ENCODE measurements at regions not wholly inside any gene's neighbourhood (a gene's known extent, or its start where the extent isn't known, plus 50 kb on each side); places are given as distances from the start of the nearest gene placed in this dataset.
A peak's percentile ranks its signal among the peaks of the same experiment; 100 is the strongest.

DNA sequence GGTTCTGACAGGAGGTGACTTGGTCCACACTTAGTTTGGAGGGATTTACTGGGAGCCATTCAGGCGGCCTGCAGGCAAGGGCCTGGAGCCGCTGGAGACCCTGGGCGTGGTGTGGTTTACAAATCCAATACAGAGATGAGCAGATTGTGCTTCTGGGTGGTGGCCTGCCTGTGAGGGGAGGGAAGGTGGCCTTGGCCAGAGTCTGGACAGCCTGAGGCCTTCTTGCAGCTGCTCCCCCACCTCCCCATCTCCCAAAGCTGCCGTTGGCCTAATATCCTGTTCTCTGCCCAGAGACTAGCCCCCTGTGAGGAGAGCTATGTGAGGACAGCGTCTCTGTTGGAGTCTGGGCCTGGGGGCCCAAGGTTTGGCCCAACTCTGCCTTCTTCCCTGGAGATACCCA lies 163.9 kb upstream of the MAMLD1 start:
- 94 to 95% methylated on average over 5 of the region's 5 CpGs for WGBS, 2 donors
- Histone ChIP-seq H3K4me3 (no peak overlapping the region), H3K9me3 (no peaks in the 10 kb centered on the region), H3K36me3 (no peaks in the 10 kb centered on the region), H3K27me3 (no peaks in the 10 kb centered on the region), H3K27ac (no peak overlapping the region), H3K4me1 (no peaks in the 10 kb centered on the region)
- DNase-seq = no peak
- intact Hi-C loops (cut with DNase I) = no loop called here
- TF ChIP-seq CTCF (IDR thresholded peaks at IDR 0.05) (no peak), EP300 (IDR thresholded peaks at IDR 0.05) (no peak), POLR2A (IDR thresholded peaks at IDR 0.05) (no peak), POLR2AphosphoS5 (IDR thresholded peaks at IDR 0.05) (no peak)

DNA sequence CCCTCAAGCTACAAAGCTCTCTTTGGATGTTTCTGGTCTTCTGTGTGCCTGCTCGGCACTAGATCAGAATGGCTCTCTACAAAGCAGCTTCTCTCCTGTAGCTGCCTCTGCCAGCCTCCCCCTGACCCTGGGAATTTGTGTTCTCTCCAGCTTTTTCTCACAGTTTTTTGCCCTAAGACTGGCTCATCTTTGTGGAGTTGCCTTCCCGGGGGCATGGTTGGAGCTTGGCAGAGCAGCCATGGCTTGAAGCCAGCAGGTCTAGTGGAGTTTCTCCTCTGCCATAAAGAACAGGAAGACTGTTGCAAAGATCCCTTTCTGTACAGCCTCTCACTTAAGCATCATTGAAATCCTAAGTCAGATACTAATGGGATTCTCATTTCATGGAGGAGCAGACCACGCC lies 163.3 kb upstream of the MAMLD1 start:
- intact Hi-C loops (cut with DNase I) = no loop called here
- TF ChIP-seq EP300 (IDR thresholded peaks at IDR 0.05) (no peak), POLR2A (IDR thresholded peaks at IDR 0.05) (no peak), CTCF (IDR thresholded peaks at IDR 0.05) (no peak), POLR2AphosphoS5 (IDR thresholded peaks at IDR 0.05) (no peak)
- 81 to 83% methylated on average over 3 of the region's 3 CpGs for WGBS, 2 donors
- Histone ChIP-seq H3K4me1 (no peaks in the 10 kb centered on the region), H3K9me3 (no peaks in the 10 kb centered on the region), H3K27ac (no peak overlapping the region), H3K27me3 (no peaks in the 10 kb centered on the region), H3K4me3 (no peak overlapping the region), H3K36me3 (no peaks in the 10 kb centered on the region)
- DNase-seq = no peak

GRCh38 chrX:150200361-150200760 lies 162.8 kb upstream of the MAMLD1 start:
- Histone ChIP-seq H3K4me3 (no peak overlapping the region), H3K9me3 (no peaks in the 10 kb centered on the region), H3K36me3 (no peaks in the 10 kb centered on the region), H3K27ac (no peak overlapping the region), H3K4me1 (no peaks in the 10 kb centered on the region), H3K27me3 (no peaks in the 10 kb centered on the region)
- 96 to 98% methylated on average over 2 of the region's 2 CpGs for WGBS, 2 donors
- no peak for DNase-seq
- intact Hi-C loops (cut with DNase I) = no loop called here
- no peak for TF ChIP-seq POLR2A (IDR thresholded peaks at IDR 0.05)
- no peak for TF ChIP-seq EP300 (IDR thresholded peaks at IDR 0.05)
- no peak for TF ChIP-seq POLR2AphosphoS5 (IDR thresholded peaks at IDR 0.05)
- TF ChIP-seq CTCF (IDR thresholded peaks at IDR 0.05) = no peak

DNA sequence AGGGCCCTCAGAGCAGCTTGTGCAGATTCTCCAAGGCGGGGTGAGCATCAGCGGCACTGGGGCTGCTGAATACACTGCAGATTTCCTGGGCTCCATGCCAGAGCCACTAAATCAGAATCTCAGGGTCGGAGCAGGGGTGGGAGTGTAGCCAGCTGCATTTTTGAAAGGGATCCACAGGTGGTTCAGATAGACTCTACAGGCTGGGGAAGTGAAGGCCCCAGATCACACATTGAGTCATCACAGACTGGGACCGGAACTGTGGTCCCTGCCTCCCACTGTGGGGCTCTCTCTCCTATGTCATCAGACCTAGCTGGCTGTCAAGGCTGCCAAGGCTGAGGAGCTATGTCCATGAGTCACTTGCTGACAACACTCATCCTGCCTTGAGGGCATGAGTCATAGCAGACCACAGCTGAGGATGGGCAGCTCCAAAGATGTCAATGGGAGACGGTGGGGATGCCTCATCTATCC lies 162.3 kb upstream of the MAMLD1 start:
- Histone ChIP-seq H3K4me1 (no peaks in the 10 kb centered on the region), H3K27ac (no peak overlapping the region), H3K9me3 (no peaks in the 10 kb centered on the region), H3K36me3 (no peaks in the 10 kb centered on the region), H3K27me3 (no peaks in the 10 kb centered on the region), H3K4me3 (no peak overlapping the region)
- DNase-seq = peak; percentile 82
- WGBS, 2 donors = 38 to 49% methylated on average over 5 of the region's 5 CpGs
- intact Hi-C loops (cut with DNase I) = no loop called here
- no peak for TF ChIP-seq POLR2A (IDR thresholded peaks at IDR 0.05)
- peak in 2 of 4 donors; percentile 23 to 64 for TF ChIP-seq POLR2AphosphoS5 (IDR thresholded peaks at IDR 0.05)
- no peak for TF ChIP-seq EP300 (IDR thresholded peaks at IDR 0.05)
- TF ChIP-seq CTCF (IDR thresholded peaks at IDR 0.05) = no peak

DNA sequence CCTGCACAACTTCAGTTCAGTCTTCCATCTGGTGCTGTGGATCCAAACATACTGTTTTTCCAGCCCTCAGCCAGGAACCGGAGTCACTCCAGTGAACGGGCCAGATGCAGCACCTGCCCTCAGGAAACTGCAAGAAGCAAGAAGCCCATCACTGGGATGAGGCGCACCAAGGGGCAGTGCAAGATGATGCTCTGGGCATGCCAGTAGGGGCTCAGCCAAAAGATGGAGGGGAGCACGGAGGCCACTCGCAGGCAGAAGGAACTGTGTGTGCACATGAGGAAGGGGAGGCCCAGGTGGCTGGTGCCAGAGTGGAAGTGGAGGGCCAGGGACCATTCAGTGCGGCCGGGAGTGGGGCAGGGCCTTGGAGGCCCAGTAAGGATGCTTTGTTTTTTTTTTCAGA lies 161.7 kb upstream of the MAMLD1 start:
- intact Hi-C loops (cut with DNase I) = no loop called here
- H3K4me3 ChIP-seq = no peak overlapping the region

More for the DNA sequence above, 161.7 kb upstream of the MAMLD1 start:
- Histone ChIP-seq H3K27me3 (no peaks in the 10 kb centered on the region), H3K27ac (peak overlapping the region in 1 of 4 donors; percentile 7), H3K36me3 (no peaks in the 10 kb centered on the region), H3K9me3 (no peaks in the 10 kb centered on the region), H3K4me1 (no peaks in the 10 kb centered on the region)
- 92 to 94% methylated on average over 7 of the region's 7 CpGs for WGBS, 2 donors
- TF ChIP-seq CTCF (IDR thresholded peaks at IDR 0.05) (no peak), POLR2AphosphoS5 (IDR thresholded peaks at IDR 0.05) (no peak), EP300 (IDR thresholded peaks at IDR 0.05) (no peak), POLR2A (IDR thresholded peaks at IDR 0.05) (no peak)
- DNase-seq = no peak
